GM19468 (cell line): ENCODE measurements at regions not wholly inside any gene's neighbourhood (a gene's known extent, or its start where the extent isn't known, plus 50 kb on each side); places are given as distances from the start of the nearest gene placed in this dataset.

Experiments used
- ATAC-seq: cut with Tn5 transposase; IDR thresholded peaks from one replicate; pipeline ENCODE4 v1.9.1; 2021; ENCODE audit warnings: mild to moderate bottlenecking, moderate library complexity, moderate number of reproducible peaks; ENCODE audit not compliant: unreplicated experiment; ENCODE audit errors: extremely low read depth

- ATAC-seq, result no peak
These were observed 53.4 kb downstream of the RPLP1 start for GRCh38 chr15:69505956-69506556.

DNA sequence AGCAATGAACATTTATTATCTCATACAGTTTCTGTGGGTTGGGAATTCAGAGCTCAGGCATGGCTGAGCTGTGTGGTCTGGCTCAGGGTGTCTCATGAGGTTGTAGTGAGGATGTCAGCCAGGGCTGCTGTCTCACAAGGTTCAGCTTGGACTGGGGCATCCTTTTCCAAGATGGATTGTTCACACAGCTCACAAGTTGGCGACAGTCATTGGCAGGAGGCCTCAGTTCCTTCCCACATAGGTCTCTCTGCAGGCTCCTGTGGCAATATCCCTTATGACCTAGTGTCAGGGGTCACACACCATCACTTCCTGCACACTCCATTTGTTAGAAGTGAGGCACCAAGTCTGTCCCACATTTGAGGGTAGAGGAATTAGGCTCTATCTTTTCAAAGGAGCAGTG lies 56.0 kb downstream of the RPLP1 start:
- no peak for ATAC-seq

DNA sequence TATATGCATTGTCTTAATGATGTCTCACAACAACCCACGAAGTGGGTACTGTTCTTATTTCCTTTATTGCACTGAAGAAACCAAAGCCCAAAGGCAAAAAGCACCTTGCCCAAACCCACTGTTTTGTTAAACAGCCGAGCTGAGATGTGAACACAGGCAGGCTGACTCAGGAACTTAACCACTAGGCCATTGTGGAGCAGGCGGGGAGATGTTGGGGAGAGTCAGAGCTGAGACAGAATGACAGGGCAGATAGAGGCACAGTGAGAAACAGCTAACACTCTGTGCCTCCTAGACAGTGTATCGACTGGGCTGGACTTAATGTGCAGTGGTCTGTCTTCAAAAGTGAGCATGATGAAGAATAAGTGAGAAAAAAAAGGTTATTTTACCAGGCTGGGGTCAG lies 56.5 kb downstream of the RPLP1 start:
- ATAC-seq, result no peak

DNA sequence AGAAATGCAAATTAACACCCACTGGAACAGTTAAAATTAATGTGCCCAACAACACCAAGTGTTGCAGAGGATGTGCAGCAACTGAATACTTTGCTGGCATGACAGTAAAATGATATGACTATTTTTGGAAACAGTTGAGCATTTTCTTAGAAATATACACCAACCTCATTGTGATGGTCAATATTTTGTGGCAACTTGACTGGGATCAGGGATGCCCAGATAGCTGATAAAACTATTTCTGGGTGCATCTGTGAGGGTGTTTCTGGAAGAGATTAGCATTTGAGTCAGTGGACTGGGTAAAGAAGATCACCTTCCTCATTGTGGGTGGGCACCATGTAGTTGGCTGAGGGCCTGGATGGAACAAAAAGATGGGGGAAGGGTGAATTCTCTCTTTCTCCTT lies 57.9 kb downstream of the RPLP1 start:
- ATAC-seq, result no peak

- ATAC-seq, result no peak
These were observed 58.4 kb downstream of the RPLP1 start for GRCh38 chr15:69511015-69511414.

DNA sequence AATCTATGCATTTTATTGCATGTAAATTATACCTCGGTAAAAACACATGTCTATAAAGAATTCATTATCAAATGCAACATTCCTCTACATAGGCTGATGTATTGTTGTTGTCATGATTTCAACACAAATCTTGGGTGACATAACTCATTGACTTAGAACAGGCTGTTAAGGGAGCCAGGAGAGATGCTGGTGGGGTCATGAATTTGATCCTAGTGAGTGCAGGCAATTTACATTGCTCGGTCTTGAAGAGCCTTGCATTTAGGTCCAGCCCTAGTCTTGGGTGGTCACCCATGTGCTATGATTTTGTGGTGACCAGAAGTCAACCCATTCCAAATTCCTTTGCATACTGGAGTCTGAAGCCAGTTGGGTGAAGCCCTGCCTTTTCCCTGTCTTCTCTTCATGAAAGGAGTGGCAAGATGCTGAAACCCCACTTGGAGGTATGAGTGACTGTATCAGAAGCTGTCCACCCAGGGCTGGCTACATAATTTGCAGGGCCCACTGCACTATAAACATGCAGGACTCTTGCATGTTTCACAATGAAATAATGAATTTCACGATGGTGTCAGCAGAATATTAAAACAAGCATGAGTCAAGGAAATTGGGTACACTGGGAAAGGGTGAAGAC lies 59.2 kb downstream of the RPLP1 start:
- no peak for ATAC-seq

DNA sequence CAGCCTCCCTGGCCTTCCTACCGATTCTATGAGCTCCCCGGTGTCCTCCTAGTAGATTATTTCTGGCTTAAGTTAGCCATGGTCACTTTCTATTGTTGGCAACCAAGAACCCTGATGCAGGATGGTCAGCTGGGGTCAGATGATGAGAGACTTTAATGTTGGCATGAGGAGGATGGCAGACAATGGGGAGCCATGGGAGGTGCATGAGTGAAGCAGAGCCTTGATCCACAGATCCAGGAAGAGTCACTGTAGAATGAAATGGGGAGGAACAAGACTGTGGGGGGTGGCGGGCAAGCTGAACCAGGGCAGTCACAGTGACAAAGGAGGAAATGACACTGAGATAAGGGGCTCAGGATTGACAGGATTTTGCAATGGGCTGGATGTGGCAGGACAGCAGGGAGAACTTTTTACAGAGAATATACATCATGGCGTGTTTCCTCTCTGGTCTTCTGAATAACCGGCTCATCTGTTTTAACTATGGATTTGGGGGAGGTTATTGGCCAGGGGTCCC lies 60.9 kb downstream of the RPLP1 start:
- ATAC-seq, result no peak

GRCh38 chr15:69513986-69514385 lies 61.4 kb downstream of the RPLP1 start:
- ATAC-seq, result no peak

DNA sequence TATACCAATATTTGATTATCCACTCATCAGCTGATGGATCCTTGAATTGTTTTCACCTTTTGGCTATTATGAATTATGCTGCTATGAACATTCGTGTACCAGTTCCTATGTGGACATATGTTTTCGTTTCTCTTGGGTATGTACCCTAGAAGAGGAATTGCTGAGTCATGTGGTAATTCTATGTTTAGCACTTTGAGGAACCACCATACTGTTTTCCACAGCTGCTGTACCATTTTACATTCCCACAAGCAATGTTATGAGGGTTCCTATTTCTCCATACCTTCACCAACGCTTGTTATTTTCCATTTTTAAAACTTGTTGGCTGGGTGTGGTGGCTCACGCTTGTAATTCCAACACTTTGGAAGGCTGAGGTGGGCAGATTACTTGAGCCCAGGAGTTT lies 62.9 kb downstream of the RPLP1 start:
- no peak for ATAC-seq

- ATAC-seq, result no peak
These were observed 63.3 kb downstream of the RPLP1 start for GRCh38 chr15:69515926-69516325.

- ATAC-seq, result no peak
These were observed 64.4 kb downstream of the RPLP1 start for GRCh38 chr15:69517052-69517451.

- ATAC-seq, result no peak
These were observed 66.2 kb downstream of the RPLP1 start for GRCh38 chr15:69518806-69519205.

DNA sequence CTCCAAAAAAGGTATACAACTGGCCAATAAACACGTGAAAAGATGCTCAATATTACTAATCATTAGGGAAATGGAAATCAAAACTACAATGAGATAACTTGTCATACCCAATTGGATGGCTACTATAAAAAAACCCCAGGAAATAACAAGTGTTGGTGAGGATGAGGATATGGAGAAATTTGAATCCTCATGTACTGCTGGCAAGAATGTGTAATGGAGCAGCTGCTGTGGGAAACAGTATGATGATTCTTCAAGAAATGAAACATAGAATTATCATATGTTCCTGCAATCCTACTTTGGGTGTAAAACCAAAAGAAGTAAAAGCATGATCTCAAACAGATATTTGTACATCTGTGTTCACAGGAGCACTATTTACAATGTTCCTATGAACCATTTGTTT lies 67.4 kb downstream of the RPLP1 start:
- no peak for ATAC-seq

DNA sequence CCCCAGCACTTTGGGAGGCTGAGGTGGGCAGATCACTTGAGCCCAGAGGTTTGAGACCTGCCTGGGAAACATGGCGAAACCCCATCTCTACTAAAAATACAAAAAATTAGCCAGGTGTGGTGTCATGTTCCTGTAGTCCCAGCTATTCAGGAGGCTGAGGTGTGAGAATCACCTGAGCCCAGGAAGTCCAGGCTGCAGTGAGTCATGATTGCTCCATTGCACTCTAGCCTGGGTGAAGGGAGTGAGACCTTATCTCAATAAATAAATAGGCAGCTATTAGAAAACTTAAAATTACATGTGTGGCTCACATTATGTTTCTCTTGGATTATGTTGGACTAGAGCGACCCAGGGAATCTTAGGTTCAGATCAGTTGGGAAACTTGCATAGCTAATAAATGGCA lies 69.7 kb downstream of the RPLP1 start:
- no peak for ATAC-seq

DNA sequence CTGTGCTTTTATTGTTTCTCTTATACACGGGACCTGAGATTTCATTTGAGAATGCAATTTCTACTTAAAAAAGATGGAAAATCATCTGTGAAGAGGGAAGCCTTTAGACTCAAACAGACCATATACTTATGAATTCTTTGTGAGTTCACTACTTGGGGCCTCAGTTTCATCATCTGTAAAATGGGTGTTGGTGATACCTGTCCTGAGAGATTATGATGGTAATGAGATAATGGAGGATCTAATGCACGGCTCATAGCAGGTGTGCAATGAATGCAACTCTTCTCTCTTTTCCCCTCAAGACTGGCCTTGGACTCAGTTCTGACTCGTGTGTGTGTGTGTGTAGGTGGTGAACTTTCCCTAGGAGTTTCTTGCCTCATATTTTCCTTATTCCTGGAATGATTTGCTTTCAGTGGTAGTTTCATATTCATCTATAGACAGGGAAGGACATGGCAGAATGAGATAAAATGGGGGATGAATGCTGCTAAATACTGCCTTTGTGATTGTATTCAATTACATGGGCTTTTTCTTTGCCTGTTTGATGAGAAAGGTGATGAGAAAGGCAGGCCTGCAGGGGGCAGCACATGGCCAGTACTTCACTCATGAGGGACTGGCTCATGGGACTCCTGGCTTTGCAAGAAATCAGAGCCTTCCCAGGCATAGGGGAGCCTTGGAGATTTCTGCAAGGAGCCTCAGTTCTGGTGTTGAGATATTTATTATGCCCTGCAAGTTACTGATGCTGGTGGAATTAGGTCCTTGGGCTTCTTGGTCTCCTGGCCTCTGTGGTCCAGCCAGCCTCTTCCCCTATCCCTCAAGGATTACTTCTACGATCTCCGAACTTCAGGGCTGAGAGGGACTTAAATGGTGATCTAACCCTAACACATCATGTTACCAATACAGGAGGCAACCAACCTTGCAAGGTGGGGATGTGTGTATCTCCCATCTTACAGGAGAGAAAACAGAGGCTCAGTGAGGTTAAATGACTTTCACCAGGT lies 70.7 kb downstream of the RPLP1 start:
- ATAC-seq, result no peak

GRCh38 chr15:69524296-69524695 lies 71.7 kb downstream of the RPLP1 start:
- ATAC-seq, result no peak

GRCh38 chr15:69524814-69525213 lies 72.2 kb downstream of the RPLP1 start:
- no peak for ATAC-seq

DNA sequence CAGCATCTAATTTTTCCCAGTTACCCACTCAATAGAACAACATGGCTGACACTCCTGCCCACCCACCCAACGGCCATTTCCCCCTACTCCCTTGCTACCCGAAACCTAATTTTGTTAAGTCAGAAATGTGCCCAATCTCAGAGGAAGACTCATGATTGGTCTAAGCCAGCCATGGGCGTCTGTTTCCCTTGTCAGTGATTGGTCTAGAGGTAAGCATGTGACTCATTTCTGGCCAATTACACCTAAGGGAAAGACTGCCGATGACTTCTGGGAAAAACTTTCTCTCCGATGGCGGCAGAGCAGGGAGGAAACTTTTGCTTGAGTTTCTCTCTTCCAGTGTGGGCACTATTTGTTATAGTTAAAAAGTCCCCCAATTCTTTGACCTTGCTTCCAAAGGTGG lies 72.9 kb downstream of the RPLP1 start:
- no peak for ATAC-seq

DNA sequence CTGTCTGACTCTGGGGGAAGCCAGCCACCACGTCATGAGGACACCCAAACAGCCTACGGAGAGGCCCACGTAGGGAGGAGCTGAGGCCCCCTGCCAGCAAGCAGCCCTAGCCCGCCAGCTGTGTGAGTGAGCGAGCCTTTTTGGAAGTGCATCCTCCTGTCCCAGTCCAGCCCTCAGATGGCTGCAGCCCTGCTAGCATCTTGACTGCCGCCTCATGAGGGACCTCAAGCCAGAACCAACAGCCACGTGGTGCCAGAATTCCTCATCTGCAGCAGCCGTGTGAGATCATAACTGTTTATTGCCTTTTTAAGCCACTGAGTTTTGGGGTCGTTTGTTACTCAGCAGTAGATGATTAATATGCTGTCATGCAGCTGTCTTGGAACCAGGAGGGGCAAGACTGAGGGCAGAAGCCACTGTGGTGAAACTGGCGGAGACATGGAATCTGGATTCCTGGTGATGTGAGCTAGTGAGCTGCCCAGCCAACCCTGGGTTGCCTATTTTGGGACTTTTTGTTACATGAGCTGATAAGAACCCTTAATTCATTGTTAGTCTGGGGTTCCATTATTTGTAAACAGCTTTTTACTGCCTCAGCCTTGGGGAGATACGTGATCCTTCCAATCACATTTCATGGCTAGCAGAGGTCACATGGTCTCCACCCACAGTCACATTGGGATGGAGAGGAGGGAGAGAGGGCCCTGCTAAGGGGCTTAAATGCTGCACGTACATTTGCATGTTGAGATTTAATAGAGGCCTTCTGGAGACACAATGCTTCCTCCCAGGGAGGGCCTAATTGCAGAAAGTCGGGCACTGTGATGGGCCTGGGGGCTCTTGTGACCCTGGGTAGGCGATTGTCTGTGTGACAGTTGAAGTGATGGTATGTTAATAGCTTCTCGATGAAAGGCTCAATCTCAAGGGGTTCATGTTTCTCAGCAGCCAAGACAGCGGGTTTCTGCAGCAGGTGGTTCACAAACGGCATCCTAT lies 73.8 kb downstream of the RPLP1 start:
- ATAC-seq, result no peak

DNA sequence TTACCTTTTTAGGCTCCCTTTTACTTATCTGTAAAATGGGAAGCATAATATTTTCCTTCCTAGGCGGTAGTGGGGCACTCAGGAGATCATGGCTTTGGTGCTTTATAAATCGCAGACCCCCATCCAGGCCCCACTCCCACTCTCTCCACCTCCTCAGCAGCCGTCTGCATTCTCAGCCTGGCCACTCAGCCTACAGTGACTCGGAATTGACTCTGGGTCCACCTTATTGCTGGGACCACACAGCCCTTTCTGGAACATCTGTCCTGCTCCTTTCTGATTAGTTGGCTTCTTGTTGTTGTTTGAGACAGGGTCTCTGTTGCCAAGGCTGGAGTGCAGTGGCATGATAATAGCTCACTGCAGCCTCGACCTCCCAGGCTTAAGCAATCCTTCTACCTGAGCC lies 76.5 kb downstream of the RPLP1 start:
- ATAC-seq, result no peak
